HG03571 (cell line): ENCODE measurements at regions not wholly inside any gene's neighbourhood (a gene's known extent, or its start where the extent isn't known, plus 50 kb on each side); places are given as distances from the start of the nearest gene placed in this dataset.

Experiments
- ATAC-seq: cut with Tn5 transposase; IDR thresholded peaks from one replicate; pipeline ENCODE4 v1.9.1; 2021; ENCODE audit not compliant: unreplicated experiment

GRCh38 chr13:67351114-67351513, 121.0 kb upstream of the PCDH9 start:
- no peak for ATAC-seq

- ATAC-seq: no peak
These were observed 113.6 kb upstream of the PCDH9 start for GRCh38 chr13:67343777-67344176.

GRCh38 chr13:67341406-67341805, 111.3 kb upstream of the PCDH9 start:
- no peak for ATAC-seq

GRCh38 chr13:67330149-67330548, 100.0 kb upstream of the PCDH9 start:
- ATAC-seq: no peak

GRCh38 chr13:67328895-67329294, 98.8 kb upstream of the PCDH9 start:
- ATAC-seq: no peak

- ATAC-seq: no peak
These were observed 88.7 kb upstream of the PCDH9 start for GRCh38 chr13:67318860-67319259.

GRCh38 chr13:67318398-67318797, 88.3 kb upstream of the PCDH9 start:
- no peak for ATAC-seq

- no peak for ATAC-seq
These were observed 84.3 kb upstream of the PCDH9 start for GRCh38 chr13:67314405-67314804.

- no peak for ATAC-seq
These were observed 78.1 kb upstream of the PCDH9 start for GRCh38 chr13:67308004-67308772.

GRCh38 chr13:67306742-67307141, 76.6 kb upstream of the PCDH9 start:
- ATAC-seq: no peak

- ATAC-seq: no peak
These were observed 73.7 kb upstream of the PCDH9 start for GRCh38 chr13:67303661-67304333.

- no peak for ATAC-seq
These were observed 69.6 kb upstream of the PCDH9 start for GRCh38 chr13:67299751-67300150.

GRCh38 chr13:67299072-67299635, 69.0 kb upstream of the PCDH9 start:
- no peak for ATAC-seq

GRCh38 chr13:67298297-67298696, 68.2 kb upstream of the PCDH9 start:
- no peak for ATAC-seq

GRCh38 chr13:67296511-67296910, 66.4 kb upstream of the PCDH9 start:
- ATAC-seq: no peak

GRCh38 chr13:67292886-67293285, 62.8 kb upstream of the PCDH9 start:
- ATAC-seq: no peak

GRCh38 chr13:67285611-67286010, 55.5 kb upstream of the PCDH9 start:
- no peak for ATAC-seq

- no peak for ATAC-seq
These were observed 53.5 kb upstream of the PCDH9 start for GRCh38 chr13:67283637-67284036.

GRCh38 chr13:67281466-67281865, 51.3 kb upstream of the PCDH9 start:
- no peak for ATAC-seq
